WTC11 (cell line): ENCODE measurements at regions not wholly inside any gene's neighbourhood (a gene's known extent, or its start where the extent isn't known, plus 50 kb on each side); places are given as distances from the start of the nearest gene placed in this dataset.

Source experiments
- CBFB ChIP-seq: sonication (generic); formaldehyde crosslinking; IDR thresholded peaks from 2 replicates; pipeline ENCODE4 v1.8.1; 2022; ENCODE audit warnings: mild to moderate bottlenecking, low read depth, missing genetic modification reagents
- CREM ChIP-seq: sonication (generic); formaldehyde crosslinking; IDR thresholded peaks from 2 replicates; pipeline ENCODE4 v1.8.1; 2022; ENCODE audit warnings: mild to moderate bottlenecking, missing genetic modification reagents, moderate library complexity
- ELF4 ChIP-seq: sonication (generic); formaldehyde crosslinking; IDR thresholded peaks from 2 replicates; pipeline ENCODE4 v1.8.1; 2022; ENCODE audit warnings: low read depth, mild to moderate bottlenecking, moderate library complexity, missing genetic modification reagents
- FOXJ3 ChIP-seq: sonication (generic); formaldehyde crosslinking; IDR thresholded peaks from 2 replicates; pipeline ENCODE4 v1.9.0; 2021; ENCODE audit warnings: missing genetic modification reagents, mild to moderate bottlenecking, borderline replicate concordance
- IRF2 ChIP-seq: sonication (generic); formaldehyde crosslinking; IDR thresholded peaks from 2 replicates; pipeline ENCODE4 v1.8.0; 2022; ENCODE audit warnings: low read depth, missing genetic modification reagents, borderline replicate concordance
- JUN ChIP-seq: sonication (generic); formaldehyde crosslinking; IDR thresholded peaks from 2 replicates; pipeline ENCODE4 v1.8.0; 2023; ENCODE audit warnings: mild to moderate bottlenecking, missing genetic modification reagents
- SMAD3 ChIP-seq: sonication (generic); formaldehyde crosslinking; IDR thresholded peaks from 2 replicates; pipeline ENCODE4 v1.8.0; 2022; ENCODE audit warnings: missing genetic modification reagents, mild to moderate bottlenecking, borderline replicate concordance
- SOX15 ChIP-seq: fragments of 250-450 bp; sonication (Bioruptor Pico); IDR thresholded peaks from 2 replicates; pipeline ENCODE4 v1.9.0; 2021; ENCODE audit warnings: mild to moderate bottlenecking
- ZNF121 ChIP-seq: sonication (generic); formaldehyde crosslinking; IDR thresholded peaks from 2 replicates; pipeline ENCODE4 v1.8.0; 2023; ENCODE audit warnings: missing genetic modification reagents
- ZNF138 ChIP-seq: sonication (generic); formaldehyde crosslinking; conservative IDR thresholded peaks from 2 replicates; pipeline ENCODE4 v1.8.1; 2022; ENCODE audit warnings: mild to moderate bottlenecking, moderate library complexity, missing genetic modification reagents
- ZNF263 ChIP-seq: sonication (generic); formaldehyde crosslinking; IDR thresholded peaks from 2 replicates; pipeline ENCODE4 v1.8.1; 2022; ENCODE audit warnings: low read depth, mild to moderate bottlenecking, moderate library complexity, missing genetic modification reagents
- TF ChIP-seq, protein P1 (sequence below): fragments of 200-600 bp; IDR thresholded peaks from 2 replicates; pipeline ENCODE4 v1.8.0; 2022; ENCODE audit warnings: antibody characterized with exemption
- TF ChIP-seq, protein P2 (sequence below): sonication (generic); formaldehyde crosslinking; conservative IDR thresholded peaks from 2 replicates; pipeline ENCODE4 v1.8.1; 2023; ENCODE audit warnings: mild to moderate bottlenecking, low read depth, missing genetic modification reagents, moderate library complexity
- TF ChIP-seq, protein P3 (sequence below): sonication (generic); formaldehyde crosslinking; conservative IDR thresholded peaks from 2 replicates; pipeline ENCODE4 v1.8.1; 2022; ENCODE audit warnings: mild to moderate bottlenecking, missing genetic modification reagents

- TF ChIP-seq, protein P1, sequence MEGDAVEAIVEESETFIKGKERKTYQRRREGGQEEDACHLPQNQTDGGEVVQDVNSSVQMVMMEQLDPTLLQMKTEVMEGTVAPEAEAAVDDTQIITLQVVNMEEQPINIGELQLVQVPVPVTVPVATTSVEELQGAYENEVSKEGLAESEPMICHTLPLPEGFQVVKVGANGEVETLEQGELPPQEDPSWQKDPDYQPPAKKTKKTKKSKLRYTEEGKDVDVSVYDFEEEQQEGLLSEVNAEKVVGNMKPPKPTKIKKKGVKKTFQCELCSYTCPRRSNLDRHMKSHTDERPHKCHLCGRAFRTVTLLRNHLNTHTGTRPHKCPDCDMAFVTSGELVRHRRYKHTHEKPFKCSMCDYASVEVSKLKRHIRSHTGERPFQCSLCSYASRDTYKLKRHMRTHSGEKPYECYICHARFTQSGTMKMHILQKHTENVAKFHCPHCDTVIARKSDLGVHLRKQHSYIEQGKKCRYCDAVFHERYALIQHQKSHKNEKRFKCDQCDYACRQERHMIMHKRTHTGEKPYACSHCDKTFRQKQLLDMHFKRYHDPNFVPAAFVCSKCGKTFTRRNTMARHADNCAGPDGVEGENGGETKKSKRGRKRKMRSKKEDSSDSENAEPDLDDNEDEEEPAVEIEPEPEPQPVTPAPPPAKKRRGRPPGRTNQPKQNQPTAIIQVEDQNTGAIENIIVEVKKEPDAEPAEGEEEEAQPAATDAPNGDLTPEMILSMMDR: no peak
- TF ChIP-seq SMAD3 (CRISPR knock-in tag) (no peak), ZNF121 (CRISPR knock-in tag) (no peak), ZNF138 (CRISPR knock-in tag) (no peak), FOXJ3 (no peak), JUN (CRISPR knock-in tag) (no peak), ELF4 (no peak), CREM (CRISPR knock-in tag) (no peak), IRF2 (no peak), CBFB (CRISPR knock-in tag) (no peak), SOX15 (CRISPR knock-in tag) (no peak), ZNF263 (no peak)
- TF ChIP-seq, protein P2, sequence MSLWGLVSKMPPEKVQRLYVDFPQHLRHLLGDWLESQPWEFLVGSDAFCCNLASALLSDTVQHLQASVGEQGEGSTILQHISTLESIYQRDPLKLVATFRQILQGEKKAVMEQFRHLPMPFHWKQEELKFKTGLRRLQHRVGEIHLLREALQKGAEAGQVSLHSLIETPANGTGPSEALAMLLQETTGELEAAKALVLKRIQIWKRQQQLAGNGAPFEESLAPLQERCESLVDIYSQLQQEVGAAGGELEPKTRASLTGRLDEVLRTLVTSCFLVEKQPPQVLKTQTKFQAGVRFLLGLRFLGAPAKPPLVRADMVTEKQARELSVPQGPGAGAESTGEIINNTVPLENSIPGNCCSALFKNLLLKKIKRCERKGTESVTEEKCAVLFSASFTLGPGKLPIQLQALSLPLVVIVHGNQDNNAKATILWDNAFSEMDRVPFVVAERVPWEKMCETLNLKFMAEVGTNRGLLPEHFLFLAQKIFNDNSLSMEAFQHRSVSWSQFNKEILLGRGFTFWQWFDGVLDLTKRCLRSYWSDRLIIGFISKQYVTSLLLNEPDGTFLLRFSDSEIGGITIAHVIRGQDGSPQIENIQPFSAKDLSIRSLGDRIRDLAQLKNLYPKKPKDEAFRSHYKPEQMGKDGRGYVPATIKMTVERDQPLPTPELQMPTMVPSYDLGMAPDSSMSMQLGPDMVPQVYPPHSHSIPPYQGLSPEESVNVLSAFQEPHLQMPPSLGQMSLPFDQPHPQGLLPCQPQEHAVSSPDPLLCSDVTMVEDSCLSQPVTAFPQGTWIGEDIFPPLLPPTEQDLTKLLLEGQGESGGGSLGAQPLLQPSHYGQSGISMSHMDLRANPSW (CRISPR knock-in tag): no peak
- TF ChIP-seq, protein P3, sequence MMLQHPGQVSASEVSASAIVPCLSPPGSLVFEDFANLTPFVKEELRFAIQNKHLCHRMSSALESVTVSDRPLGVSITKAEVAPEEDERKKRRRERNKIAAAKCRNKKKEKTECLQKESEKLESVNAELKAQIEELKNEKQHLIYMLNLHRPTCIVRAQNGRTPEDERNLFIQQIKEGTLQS (CRISPR knock-in tag): no peak
These were observed 182.4 kb downstream of the CD109 start for GRCh38 chr6:73878403-73878802.
